ENCODE measurements at regions not wholly inside any gene's neighbourhood (a gene's known extent, or its start where the extent isn't known, plus 50 kb on each side); places are given as distances from the start of the nearest gene placed in this dataset.

DNA sequence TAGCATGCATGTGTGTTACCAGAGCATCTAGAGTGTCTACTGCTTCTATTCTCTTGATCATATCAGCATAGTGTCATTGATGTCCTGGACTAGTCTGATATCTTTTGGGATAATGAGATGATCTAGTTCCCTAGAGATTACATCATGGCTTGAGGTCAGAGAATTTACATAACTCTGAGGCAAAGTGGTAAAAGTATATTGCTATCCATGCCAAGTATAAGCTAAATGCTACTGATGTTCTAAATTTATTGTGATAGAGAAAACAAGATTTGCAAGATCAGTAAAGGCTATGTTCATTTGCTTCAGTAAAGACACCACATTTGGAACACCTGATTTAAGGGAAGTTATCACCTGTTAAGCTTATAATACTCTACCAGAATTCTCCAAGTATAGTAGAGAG, 280.7 kb upstream of the PSMD7 start:
- H3K27ac ChIP-seq (ENCODE audit: low read depth, low read length) = no peak overlapping the region
- no peaks in the 10 kb centered on the region for H3K27me3 ChIP-seq (replicated peaks in 1 of 4; ENCODE audit: control insufficient read depth in 3 of 4, extremely low read depth in 1 of 4, insufficient read depth in 3 of 4, low read length in 3 of 4)
- H3K36me3 ChIP-seq (ENCODE audit: control insufficient read depth in 2 of 4, insufficient read depth in 4 of 4, low read length in 3 of 4) = no peaks in the 10 kb centered on the region
- no peak overlapping the region for H4K5ac ChIP-seq (ENCODE audit: insufficient read length, low read depth, low read length)
- no peak overlapping the region for H3K56ac ChIP-seq (replicated peaks; ENCODE audit: insufficient read length, low read depth, low read length)
- CTCF ChIA-PET (ENCODE audit: partially characterized antibody) = interaction anchor here (1.4 to 1.6 kb wide), 2 partner anchors 8 to 10 kb away, joined by 3 to 4 read pairs; no protein-coding TSS in a partner anchor
- no peak overlapping the region for H4K91ac ChIP-seq (replicated peaks; ENCODE audit: insufficient read length, low read length)
- no peak overlapping the region for H3K4me2 ChIP-seq (ENCODE audit: insufficient read depth in 1 of 2, low read depth in 2 of 2, low read length in 2 of 2)
- no peaks in the 10 kb centered on the region for H3K79me2 ChIP-seq (ENCODE audit: control insufficient read depth in 1 of 2, insufficient read depth in 2 of 2, low read length in 2 of 2)
- DNase-seq (ENCODE audit: low read depth in 1 of 2, low spot score in 2 of 2) (no peak), FAIRE-seq (no peak)
- H2BK20ac ChIP-seq (ENCODE audit: low read length) = no peak overlapping the region
- H3K9ac ChIP-seq (replicated peaks in 1 of 4; ENCODE audit: extremely low read depth in 1 of 4, low read depth in 3 of 4, low read length in 3 of 4) = no peak overlapping the region
- H2BK15ac ChIP-seq (ENCODE audit: low read length) = no peak overlapping the region
- no peak overlapping the region for H2BK120ac ChIP-seq (replicated peaks; ENCODE audit: low read depth, low read length)
- H3K14ac ChIP-seq (ENCODE audit: insufficient read length) = no peak overlapping the region
- no peak overlapping the region for H3K4me3 ChIP-seq (ENCODE audit: extremely low read depth in 1 of 4, insufficient read depth in 2 of 4, low read depth in 3 of 4, low read length in 4 of 4)
- H3K23me2 ChIP-seq (ENCODE audit: low read depth, low read length) = no peaks in the 10 kb centered on the region
- H4K8ac ChIP-seq (ENCODE audit: extremely low read depth, insufficient read depth, low read length) = no peak overlapping the region
- no peaks in the 10 kb centered on the region; a peak in 1 of 4 replicates for H3K9me3 ChIP-seq (ENCODE audit: insufficient read depth in 2 of 2, low read depth in 1 of 2, low read length in 1 of 2)
- H2BK12ac ChIP-seq (ENCODE audit: low read depth, low read length) = no peak overlapping the region
- no peak for TF ChIP-seq EZH2 (IDR thresholded peaks at IDR 0.05; ENCODE audit: low read depth, low read length, severe bottlenecking)
- no peak for TF ChIP-seq CTCF (IDR thresholded peaks at IDR 0.05; ENCODE audit: control extremely low read depth in 1 of 3, insufficient read depth in 1 of 3, low read depth in 1 of 3, low read length in 3 of 3)
- no peak for TF ChIP-seq SAP30 (IDR thresholded peaks at IDR 0.05; ENCODE audit: insufficient read depth, insufficient replicate concordance, low read length)
- TF ChIP-seq CEBPB (IDR thresholded peaks at IDR 0.05; ENCODE audit: low read depth, low read length) = no peak
- TF ChIP-seq TBP (IDR thresholded peaks at IDR 0.05; ENCODE audit: low read depth, low read length) = no peak
- TF ChIP-seq CHD1 (IDR thresholded peaks at IDR 0.05; ENCODE audit: low read depth, low read length) = no peak
- no peak for TF ChIP-seq JUND (IDR thresholded peaks at IDR 0.05; ENCODE audit: low read length)
- TF ChIP-seq YY1 (IDR thresholded peaks at IDR 0.05; ENCODE audit: low read depth, low read length) = no peak
- TF ChIP-seq SIX5 (IDR thresholded peaks at IDR 0.05; ENCODE audit: low read depth, low read length) = no peak
- no peak for TF ChIP-seq BACH1 (IDR thresholded peaks at IDR 0.05; ENCODE audit: low read length)
- TF ChIP-seq JUN (IDR thresholded peaks at IDR 0.05; ENCODE audit: low read depth, low read length) = no peak
- no peak for TF ChIP-seq ZNF274 (IDR thresholded peaks at IDR 0.05; ENCODE audit: borderline replicate concordance, extremely low read depth, low read length)
- H2AFZ ChIP-seq (ENCODE audit: low read length) = no peak overlapping the region
- no peak overlapping the region for H3K23ac ChIP-seq (ENCODE audit: insufficient read length)
- H3K4ac ChIP-seq (replicated peaks; ENCODE audit: insufficient read length, low read depth, low read length) = no peak overlapping the region
- H3K4me1 ChIP-seq (replicated peaks in 1 of 4; ENCODE audit: control insufficient read depth in 3 of 4, insufficient read depth in 4 of 4, low read length in 3 of 4) = peaks cover 0 to 7% (median 2%) of the 10 kb centered on the region in 4 experiments; a peak in 3 of 7 replicates
- no peaks in the 10 kb centered on the region for H3K79me1 ChIP-seq (ENCODE audit: low read depth, low read length)
- no peaks in the 10 kb centered on the region for H4K20me1 ChIP-seq (replicated peaks in 1 of 2; ENCODE audit: control insufficient read depth in 1 of 2, insufficient read depth in 2 of 2, low read length in 2 of 2)
- H3K18ac ChIP-seq (ENCODE audit: extremely low read depth, low read length) = no peak overlapping the region
- H2BK5ac ChIP-seq (ENCODE audit: low read depth, low read length) = no peak overlapping the region
- no peak overlapping the region for H2AK5ac ChIP-seq (ENCODE audit: low read depth, low read length)
- POLR2A ChIA-PET (ENCODE audit: partially characterized antibody) = interaction anchor here (1.0 kb wide), 1 partner anchor 434 kb away, joined by 3 read pairs; no protein-coding TSS in a partner anchor

All from H1 (cell line).